Tibial nerve (tissue), 4 donors: ENCODE measurements at regions not wholly inside any gene's neighbourhood (a gene's known extent, or its start where the extent isn't known, plus 50 kb on each side); places are given as distances from the start of the nearest gene placed in this dataset.

Experiments
- CTCF ChIP-seq, 5 experiments: fragments of 200-600 bp in 3 of 5; fragments of 450-650 bp in 2 of 5; sonication (generic) in 3 of 5; IDR thresholded peaks; one replicate each; pipeline ENCODE4 v1.5.1; 2016 to 2019; ENCODE audit warnings: antibody characterized with exemption in 5 of 5, mild to moderate bottlenecking in 3 of 5, moderate library complexity in 2 of 5
- EP300 ChIP-seq, 2 donors: sonication (generic); formaldehyde crosslinking; IDR thresholded peaks; one replicate each; pipeline ENCODE4 v1.6.1; 2017; ENCODE audit warnings: antibody characterized with exemption in 2 of 2, mild to moderate bottlenecking in 1 of 2
- POLR2A ChIP-seq, 2 donors: fragments of 450-650 bp; IDR thresholded peaks; one replicate each; pipeline ENCODE4 v1.6.1; 2017; ENCODE audit warnings: antibody characterized with exemption in 2 of 2, mild to moderate bottlenecking in 2 of 2, moderate library complexity in 2 of 2

GRCh38 chr3:153967260-153967659 lies 153.9 kb upstream of the ARHGEF26 start:
- TF ChIP-seq CTCF (IDR thresholded peaks at IDR 0.05) (no peak), POLR2A (IDR thresholded peaks at IDR 0.05) (no peak), EP300 (IDR thresholded peaks at IDR 0.05) (no peak)
